ENCODE measurements at regions not wholly inside any gene's neighbourhood (a gene's known extent, or its start where the extent isn't known, plus 50 kb on each side); places are given as distances from the start of the nearest gene placed in this dataset.

- TF ChIP-seq POLR2AphosphoS5 (IDR thresholded peaks at IDR 0.05; ENCODE audit: low read depth, low read length) (no peak), REST (IDR thresholded peaks at IDR 0.05; ENCODE audit: low read depth) (no peak)
Observed at GRCh38 chr5:96330530-96331140, 102.4 kb downstream of the PCSK1 start.

Measured in HCT116 (cell line).